ENCODE measurements at regions not wholly inside any gene's neighbourhood (a gene's known extent, or its start where the extent isn't known, plus 50 kb on each side); places are given as distances from the start of the nearest gene placed in this dataset.

- CTCF ChIA-PET = no interaction called here
- Mint-ChIP-seq H3K27ac (no peak overlapping the region), H3K36me3 (no peaks in the 10 kb centered on the region), H3K9me3 (peaks cover 7% of the 10 kb centered on the region; the same call in 1 of the 2 replicates), H3K4me1 (peaks cover 15% of the 10 kb centered on the region), H3K4me3 (no peak overlapping the region), H3K27me3 (ENCODE audit: low read depth) (no peaks in the 10 kb centered on the region)
- POLR2A ChIA-PET = no interaction called here
- DNase-seq (ENCODE audit: low spot score) (no peak), ATAC-seq (no peak)
- TF ChIP-seq NR1H2 (CRISPR knock-in tag; IDR thresholded peaks at IDR 0.05) = no peak
- no peak for TF ChIP-seq AR (CRISPR knock-in tag; IDR thresholded peaks at IDR 0.05)
- no peak for TF ChIP-seq MAX (CRISPR knock-in tag; IDR thresholded peaks at IDR 0.05)
- TF ChIP-seq ATF1 (CRISPR knock-in tag; IDR thresholded peaks at IDR 0.05) = no peak
- no peak for TF ChIP-seq CDX4 (CRISPR knock-in tag; IDR thresholded peaks at IDR 0.05; ENCODE audit: borderline replicate concordance)
- no peak for TF ChIP-seq ZNF512 (CRISPR knock-in tag; IDR thresholded peaks at IDR 0.05; ENCODE audit: borderline replicate concordance)
- TF ChIP-seq TEAD1 (CRISPR knock-in tag; IDR thresholded peaks at IDR 0.05) = no peak
- TF ChIP-seq SMAD3 (CRISPR knock-in tag; IDR thresholded peaks at IDR 0.05; ENCODE audit: borderline replicate concordance) = no peak
- no peak for TF ChIP-seq ZNF532 (CRISPR knock-in tag; IDR thresholded peaks at IDR 0.05; ENCODE audit: borderline replicate concordance)
- TF ChIP-seq HMGXB4 (CRISPR knock-in tag; IDR thresholded peaks at IDR 0.05) = no peak
- no peak for TF ChIP-seq ZNF425 (CRISPR knock-in tag; conservative IDR thresholded peaks at IDR 0.05)
- no peak for TF ChIP-seq ZNF317 (CRISPR knock-in tag; IDR thresholded peaks at IDR 0.05; ENCODE audit: borderline replicate concordance, low read depth)
- TF ChIP-seq ATF6 (CRISPR knock-in tag; IDR thresholded peaks at IDR 0.05) = no peak
- TF ChIP-seq ESRRA (CRISPR knock-in tag; IDR thresholded peaks at IDR 0.05; ENCODE audit: borderline replicate concordance) = no peak
- TF ChIP-seq CBFB (CRISPR knock-in tag; IDR thresholded peaks at IDR 0.05; ENCODE audit: low read depth) = no peak
Measured at GRCh38 chr19:28135825-28136224, 1077.1 kb downstream of the UQCRFS1 start.

All from WTC11 (cell line).